Osteocyte (in vitro differentiated cells): ENCODE measurements at regions not wholly inside any gene's neighbourhood (a gene's known extent, or its start where the extent isn't known, plus 50 kb on each side); places are given as distances from the start of the nearest gene placed in this dataset.

Experiments used
- DNase-seq: peaks from one replicate; pipeline ENCODE4 v3.0.0; 2021; ENCODE audit warnings: mixed read lengths; ENCODE audit not compliant: unreplicated experiment; ENCODE audit errors: extremely low spot score
- H3K27ac Mint-ChIP-seq: one replicate; pipeline ENCODE4 v1.8.0; 2021; ENCODE audit warnings: mild to moderate bottlenecking, mixed read lengths; ENCODE audit not compliant: unreplicated experiment
- H3K27me3 Mint-ChIP-seq: one replicate; pipeline ENCODE4 v1.8.0; 2021; ENCODE audit warnings: mixed read lengths; ENCODE audit not compliant: unreplicated experiment
- H3K36me3 Mint-ChIP-seq: one replicate; pipeline ENCODE4 v1.8.0; 2021; ENCODE audit warnings: mixed read lengths; ENCODE audit not compliant: unreplicated experiment
- H3K4me1 Mint-ChIP-seq: one replicate; pipeline ENCODE4 v1.8.0; 2021; ENCODE audit warnings: mixed read lengths; ENCODE audit not compliant: unreplicated experiment
- H3K4me3 Mint-ChIP-seq: one replicate; pipeline ENCODE4 v1.8.0; 2021; ENCODE audit warnings: mild to moderate bottlenecking, moderate library complexity, mixed read lengths; ENCODE audit not compliant: unreplicated experiment
- H3K9me3 Mint-ChIP-seq: one replicate; pipeline ENCODE4 v1.8.0; 2021; ENCODE audit warnings: mixed read lengths; ENCODE audit not compliant: unreplicated experiment
- TF ChIP-seq, protein P1 (sequence below): fragments of 200-600 bp; sonication (generic); IDR thresholded peaks from 2 replicates; pipeline ENCODE4 v1.5.0; 2021; ENCODE audit warnings: antibody characterized with exemption, mild to moderate bottlenecking, moderate library complexity

DNA sequence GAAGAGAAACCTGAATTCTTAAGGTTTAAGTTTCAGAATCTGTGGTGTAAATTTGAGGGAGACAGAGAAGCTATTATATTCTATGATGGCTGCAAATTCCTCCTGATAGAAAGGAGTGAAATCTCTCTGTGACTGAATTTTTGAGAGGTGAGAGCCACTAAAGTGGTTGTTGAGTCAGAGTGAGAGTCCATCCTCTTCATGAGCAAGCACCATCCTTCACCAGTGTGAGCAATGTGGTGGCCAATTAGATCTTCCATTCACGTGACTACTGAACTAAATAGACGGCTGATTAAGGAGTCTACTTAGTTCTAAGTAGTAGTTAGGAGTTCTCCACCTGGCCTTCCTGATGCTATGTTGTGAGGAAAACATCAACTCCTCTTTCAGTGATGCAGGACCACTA lies 147.8 kb upstream of the CCNH start:
- Mint-ChIP-seq H3K9me3 (no peaks in the 10 kb centered on the region), H3K27ac (no peak overlapping the region), H3K4me3 (no peak overlapping the region), H3K36me3 (no peaks in the 10 kb centered on the region), H3K4me1 (no peaks in the 10 kb centered on the region), H3K27me3 (no peaks in the 10 kb centered on the region)
- TF ChIP-seq, protein P1, sequence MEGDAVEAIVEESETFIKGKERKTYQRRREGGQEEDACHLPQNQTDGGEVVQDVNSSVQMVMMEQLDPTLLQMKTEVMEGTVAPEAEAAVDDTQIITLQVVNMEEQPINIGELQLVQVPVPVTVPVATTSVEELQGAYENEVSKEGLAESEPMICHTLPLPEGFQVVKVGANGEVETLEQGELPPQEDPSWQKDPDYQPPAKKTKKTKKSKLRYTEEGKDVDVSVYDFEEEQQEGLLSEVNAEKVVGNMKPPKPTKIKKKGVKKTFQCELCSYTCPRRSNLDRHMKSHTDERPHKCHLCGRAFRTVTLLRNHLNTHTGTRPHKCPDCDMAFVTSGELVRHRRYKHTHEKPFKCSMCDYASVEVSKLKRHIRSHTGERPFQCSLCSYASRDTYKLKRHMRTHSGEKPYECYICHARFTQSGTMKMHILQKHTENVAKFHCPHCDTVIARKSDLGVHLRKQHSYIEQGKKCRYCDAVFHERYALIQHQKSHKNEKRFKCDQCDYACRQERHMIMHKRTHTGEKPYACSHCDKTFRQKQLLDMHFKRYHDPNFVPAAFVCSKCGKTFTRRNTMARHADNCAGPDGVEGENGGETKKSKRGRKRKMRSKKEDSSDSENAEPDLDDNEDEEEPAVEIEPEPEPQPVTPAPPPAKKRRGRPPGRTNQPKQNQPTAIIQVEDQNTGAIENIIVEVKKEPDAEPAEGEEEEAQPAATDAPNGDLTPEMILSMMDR: no peak
- DNase-seq: no peak

DNA sequence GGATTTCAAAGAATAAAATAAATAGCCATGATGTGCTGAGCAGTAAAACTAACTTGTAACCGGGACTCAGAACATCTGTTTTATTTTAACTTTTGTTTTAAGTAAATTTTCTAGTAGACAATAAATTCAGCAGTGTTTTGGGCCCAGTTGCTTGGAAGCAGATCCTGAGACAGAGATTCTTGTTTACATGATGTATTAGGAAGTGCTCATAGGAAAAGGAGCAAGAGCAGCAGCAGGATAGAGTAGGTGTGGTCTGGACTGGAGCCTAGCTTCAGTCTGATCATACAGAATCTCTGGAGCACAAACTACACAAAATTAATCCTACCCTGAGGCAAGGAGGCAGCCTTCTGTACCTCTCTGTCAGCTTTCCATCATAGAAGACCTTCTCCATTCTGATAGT lies 139.2 kb upstream of the CCNH start:
- DNase-seq: no peak
- no peaks in the 10 kb centered on the region for H3K4me1 Mint-ChIP-seq

DNA sequence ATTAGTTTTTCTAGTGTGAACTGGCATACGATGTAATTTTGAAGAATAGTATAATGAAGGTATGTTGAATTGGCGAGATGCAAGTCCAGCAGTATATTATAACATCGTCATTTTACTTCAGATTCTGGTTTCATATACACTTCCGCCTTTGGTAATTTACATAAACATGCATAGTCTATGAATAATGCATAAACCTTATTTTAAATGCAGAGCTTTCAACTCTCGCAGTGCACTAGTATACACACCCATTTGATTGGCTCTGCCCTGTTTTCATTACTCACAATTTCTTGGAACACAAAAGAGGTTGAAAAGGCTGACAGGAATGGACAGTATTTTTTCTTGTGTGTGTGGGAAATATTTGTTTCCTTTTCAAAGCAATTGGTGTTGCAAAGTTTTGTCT lies 128.9 kb upstream of the CCNH start:
- TF ChIP-seq, protein P1: no peak
- no peaks in the 10 kb centered on the region for H3K36me3 Mint-ChIP-seq
- H3K4me3 Mint-ChIP-seq: no peak overlapping the region
- H3K27me3 Mint-ChIP-seq: peaks cover 11% of the 10 kb centered on the region
- DNase-seq: no peak
- no peak overlapping the region for H3K27ac Mint-ChIP-seq
- H3K9me3 Mint-ChIP-seq: no peaks in the 10 kb centered on the region
- no peaks in the 10 kb centered on the region for H3K4me1 Mint-ChIP-seq

More for the DNA sequence above, 139.2 kb upstream of the CCNH start:
- no peak overlapping the region for H3K4me3 Mint-ChIP-seq
- H3K27me3 Mint-ChIP-seq: no peaks in the 10 kb centered on the region
- TF ChIP-seq, protein P1: no peak
- H3K27ac Mint-ChIP-seq: no peak overlapping the region
- H3K36me3 Mint-ChIP-seq: no peaks in the 10 kb centered on the region
- H3K9me3 Mint-ChIP-seq: no peaks in the 10 kb centered on the region

DNA sequence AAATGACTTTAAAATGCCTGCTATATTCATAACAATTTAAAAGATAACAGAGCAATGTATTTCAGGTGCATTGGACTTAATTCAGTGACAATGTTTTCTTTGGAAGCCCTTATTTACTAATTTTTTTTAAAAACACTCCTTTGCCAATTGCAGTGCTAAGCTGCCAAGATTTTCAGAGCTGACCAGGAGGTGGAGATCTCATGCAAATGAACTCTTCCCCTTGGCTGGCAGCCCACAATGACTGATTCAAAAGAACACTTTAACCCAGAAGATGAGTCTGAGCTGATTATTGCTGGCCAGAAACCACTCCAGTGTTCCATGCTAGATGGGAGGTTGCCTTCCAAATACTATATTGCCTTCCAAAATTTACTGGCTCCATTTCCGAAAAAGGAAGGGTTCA lies 128.3 kb upstream of the CCNH start:
- Mint-ChIP-seq H3K36me3 (no peaks in the 10 kb centered on the region), H3K4me3 (no peak overlapping the region), H3K9me3 (no peaks in the 10 kb centered on the region), H3K27me3 (peaks cover 11% of the 10 kb centered on the region), H3K4me1 (no peaks in the 10 kb centered on the region), H3K27ac (no peak overlapping the region)
- no peak for DNase-seq
- TF ChIP-seq, protein P1: no peak

DNA sequence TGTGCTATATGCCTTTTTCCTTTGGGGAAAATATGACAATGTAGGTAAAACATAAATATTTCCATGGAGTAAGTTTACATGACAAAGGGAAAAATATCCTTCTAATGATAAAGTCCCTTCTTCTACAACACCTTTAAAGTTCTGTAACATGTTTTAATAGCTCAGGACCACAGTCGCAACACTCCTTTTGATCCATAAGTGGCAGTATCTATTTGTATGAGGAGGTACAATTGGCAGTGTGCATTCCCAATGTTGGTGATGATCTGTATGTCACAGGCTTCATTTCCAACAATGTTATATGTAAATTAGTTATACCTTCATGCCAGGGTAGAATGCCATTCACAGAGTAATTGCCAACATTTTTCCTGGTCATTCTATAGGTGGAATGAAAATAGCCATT lies 127.1 kb upstream of the CCNH start:
- TF ChIP-seq, protein P1: no peak
- H3K4me1 Mint-ChIP-seq: no peaks in the 10 kb centered on the region
- H3K4me3 Mint-ChIP-seq: no peak overlapping the region
- H3K9me3 Mint-ChIP-seq: no peaks in the 10 kb centered on the region
- H3K36me3 Mint-ChIP-seq: no peaks in the 10 kb centered on the region
- DNase-seq: no peak
- no peak overlapping the region for H3K27ac Mint-ChIP-seq
- peaks cover 14% of the 10 kb centered on the region for H3K27me3 Mint-ChIP-seq
